Loucy (cell line): ENCODE measurements at regions not wholly inside any gene's neighbourhood (a gene's known extent, or its start where the extent isn't known, plus 50 kb on each side); places are given as distances from the start of the nearest gene placed in this dataset.

Source experiments
- EZH2phosphoT487 ChIP-seq: fragments of 200-600 bp; IDR thresholded peaks from 2 replicates; pipeline ENCODE4 v1.6.1; 2018; ENCODE audit warnings: antibody characterized with exemption, mild to moderate bottlenecking, moderate library complexity, borderline replicate concordance
- TF ChIP-seq, protein P1 (sequence below): fragments of 200-600 bp; sonication (generic); conservative IDR thresholded peaks from 2 replicates; pipeline ENCODE4 v1.5.1; 2014; ENCODE audit warnings: mild to moderate bottlenecking, antibody characterized with exemption, low read length

DNA sequence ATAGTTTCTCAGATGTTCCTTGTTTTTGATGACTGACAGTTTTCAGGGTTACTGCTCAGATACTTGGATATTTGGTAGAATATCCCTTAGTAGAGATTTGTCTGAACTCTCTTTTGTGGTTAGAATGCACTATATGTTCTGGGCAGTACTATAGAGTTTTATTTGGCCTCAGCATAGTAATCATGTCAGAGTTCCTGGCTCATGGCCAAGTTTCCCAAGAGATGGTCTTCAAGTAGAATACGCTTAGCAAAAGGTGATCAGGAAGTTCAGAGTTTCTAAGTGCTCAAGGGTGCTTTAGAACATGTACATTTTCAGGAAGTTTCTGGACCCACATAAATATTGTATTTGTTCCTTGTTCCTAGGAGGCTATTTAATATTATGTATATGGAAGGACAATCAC lies 1209.7 kb upstream of the GJE1 start:
- TF ChIP-seq, protein P1, sequence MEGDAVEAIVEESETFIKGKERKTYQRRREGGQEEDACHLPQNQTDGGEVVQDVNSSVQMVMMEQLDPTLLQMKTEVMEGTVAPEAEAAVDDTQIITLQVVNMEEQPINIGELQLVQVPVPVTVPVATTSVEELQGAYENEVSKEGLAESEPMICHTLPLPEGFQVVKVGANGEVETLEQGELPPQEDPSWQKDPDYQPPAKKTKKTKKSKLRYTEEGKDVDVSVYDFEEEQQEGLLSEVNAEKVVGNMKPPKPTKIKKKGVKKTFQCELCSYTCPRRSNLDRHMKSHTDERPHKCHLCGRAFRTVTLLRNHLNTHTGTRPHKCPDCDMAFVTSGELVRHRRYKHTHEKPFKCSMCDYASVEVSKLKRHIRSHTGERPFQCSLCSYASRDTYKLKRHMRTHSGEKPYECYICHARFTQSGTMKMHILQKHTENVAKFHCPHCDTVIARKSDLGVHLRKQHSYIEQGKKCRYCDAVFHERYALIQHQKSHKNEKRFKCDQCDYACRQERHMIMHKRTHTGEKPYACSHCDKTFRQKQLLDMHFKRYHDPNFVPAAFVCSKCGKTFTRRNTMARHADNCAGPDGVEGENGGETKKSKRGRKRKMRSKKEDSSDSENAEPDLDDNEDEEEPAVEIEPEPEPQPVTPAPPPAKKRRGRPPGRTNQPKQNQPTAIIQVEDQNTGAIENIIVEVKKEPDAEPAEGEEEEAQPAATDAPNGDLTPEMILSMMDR = no peak
- TF ChIP-seq EZH2phosphoT487 = no peak
